Breast epithelium (tissue), 4 donors: ENCODE measurements at regions not wholly inside any gene's neighbourhood (a gene's known extent, or its start where the extent isn't known, plus 50 kb on each side); places are given as distances from the start of the nearest gene placed in this dataset.

Source experiments
- DNase-seq, 2 donors: peaks; one replicate each; pipeline ENCODE4 v3.0.0-alpha.2; 2019; ENCODE audit warnings: low spot score in 2 of 2
- H3K27ac ChIP-seq, 2 donors: fragments of 200-600 bp; sonication (generic) in 1 of 2; one replicate each; pipeline ENCODE4 v1.5.1; 2016 to 2019; ENCODE audit warnings: mild to moderate bottlenecking in 1 of 2
- H3K27me3 ChIP-seq, 2 donors: fragments of 200-600 bp; sonication (generic) in 1 of 2; one replicate each; pipeline versions ENCODE4 v1.5.1 to v1.6.0; 2017 to 2019; ENCODE audit warnings: control low read depth in 1 of 2, mild to moderate bottlenecking in 1 of 2
- H3K36me3 ChIP-seq: fragments of 200-600 bp; one replicate; pipeline ENCODE4 v1.5.1; 2019
- H3K4me1 ChIP-seq, 2 donors: fragments of 200-600 bp; sonication (generic); one replicate each; pipeline ENCODE4 v1.5.1; 2016 to 2019; ENCODE audit warnings: control low read depth in 1 of 2
- H3K4me3 ChIP-seq, 3 donors: fragments of 200-600 bp; sonication (generic); 1 replicate in 2 of 3; 2 replicates in 1 of 3; pipeline ENCODE4 v1.5.1; 2016 to 2019; ENCODE audit warnings: mild to moderate bottlenecking in 3 of 3, moderate library complexity in 2 of 3
- H3K9me3 ChIP-seq, 2 donors: fragments of 200-600 bp; sonication (generic) in 1 of 2; one replicate each; pipeline ENCODE4 v1.5.1; 2016 to 2019; ENCODE audit warnings: control low read depth in 1 of 2
- CTCF ChIP-seq, 3 donors: fragments of 450-650 bp; IDR thresholded peaks; one replicate each; pipeline ENCODE4 v1.5.1; 2016 to 2017; ENCODE audit warnings: antibody characterized with exemption in 3 of 3, mild to moderate bottlenecking in 3 of 3, moderate library complexity in 3 of 3
- POLR2A ChIP-seq: fragments of 450-650 bp; IDR thresholded peaks from one replicate; pipeline ENCODE4 v1.6.1; 2016; ENCODE audit warnings: antibody characterized with exemption, mild to moderate bottlenecking, moderate library complexity
- POLR2AphosphoS5 ChIP-seq, 3 donors: sonication (generic); formaldehyde crosslinking; IDR thresholded peaks; one replicate each; pipeline ENCODE4 v1.6.1; 2017; ENCODE audit warnings: antibody characterized with exemption in 3 of 3
- intact Hi-C: fragments of 100-400 bp; cut with DNase I; formaldehyde crosslinking; loops from one replicate; pipeline ENCODE4 v1.15.1; 2023; ENCODE audit warnings: low total_unique reads

DNA sequence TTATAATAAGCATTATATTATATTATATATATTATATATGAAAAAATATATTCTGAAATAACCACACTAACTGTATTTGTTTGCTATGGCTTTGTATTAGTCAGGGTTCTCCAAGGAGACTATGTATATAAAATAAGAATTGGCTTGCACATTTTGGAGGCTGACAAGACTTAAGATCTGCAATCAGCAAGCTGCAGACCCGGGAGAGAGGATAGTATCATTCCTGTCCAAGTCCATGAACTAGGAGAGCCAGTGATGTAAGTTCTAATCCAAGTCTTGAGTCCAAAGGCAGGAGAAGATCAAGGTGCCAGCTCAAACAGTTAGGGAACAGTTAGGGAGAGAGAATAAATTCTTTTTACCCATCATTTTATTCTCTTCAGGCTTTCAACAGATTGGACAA is 639.5 kb downstream of the PLPP3 start:
- Histone ChIP-seq H3K9me3 (no peaks in the 10 kb centered on the region), H3K36me3 (no peaks in the 10 kb centered on the region), H3K4me3 (no peak overlapping the region), H3K27ac (no peak overlapping the region), H3K4me1 (no peaks in the 10 kb centered on the region), H3K27me3 (no peaks in the 10 kb centered on the region)
- intact Hi-C loops = no loop called here
- no peak for DNase-seq
- TF ChIP-seq CTCF (IDR thresholded peaks at IDR 0.05) (no peak), POLR2A (no peak)

GRCh38 chr1:55938861-55939260 is 640.5 kb downstream of the PLPP3 start:
- TF ChIP-seq POLR2A (no peak), POLR2AphosphoS5 (IDR thresholded peaks at IDR 0.05) (no peak), CTCF (IDR thresholded peaks at IDR 0.05) (no peak)
- Histone ChIP-seq H3K9me3 (no peaks in the 10 kb centered on the region), H3K4me3 (no peak overlapping the region), H3K4me1 (no peaks in the 10 kb centered on the region), H3K27me3 (no peaks in the 10 kb centered on the region), H3K36me3 (no peaks in the 10 kb centered on the region), H3K27ac (no peak overlapping the region)
- DNase-seq = no peak
- intact Hi-C loops = no loop called here

DNA sequence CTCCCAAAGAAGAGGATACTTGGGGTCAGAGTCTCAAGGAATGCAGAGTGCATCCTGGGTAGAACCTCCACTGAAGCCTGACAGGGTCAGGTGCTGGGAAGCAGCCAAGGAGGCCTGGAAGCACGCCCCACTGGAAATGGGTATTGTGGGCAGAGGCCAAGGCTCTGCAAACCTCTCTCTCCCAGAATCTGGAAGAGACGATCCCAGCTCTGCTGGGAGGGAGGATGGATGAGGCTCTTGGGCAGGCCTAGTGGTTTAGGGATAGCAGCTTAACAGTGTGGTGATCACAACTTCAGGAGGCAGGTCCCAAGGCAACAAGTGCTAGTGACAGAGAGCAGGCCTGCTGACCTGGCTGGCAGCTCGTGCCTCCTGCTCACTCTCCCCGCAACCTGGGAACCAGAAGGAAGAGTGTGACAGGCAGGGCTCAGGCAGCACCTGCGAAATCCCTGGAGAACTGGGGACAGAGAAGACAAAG is 641.0 kb downstream of the PLPP3 start:
- Histone ChIP-seq H3K4me1 (no peaks in the 10 kb centered on the region), H3K27ac (no peak overlapping the region), H3K36me3 (no peaks in the 10 kb centered on the region), H3K4me3 (no peak overlapping the region), H3K9me3 (no peaks in the 10 kb centered on the region), H3K27me3 (no peaks in the 10 kb centered on the region)
- intact Hi-C loops = no loop called here
- no peak for DNase-seq
- no peak for TF ChIP-seq POLR2A
- TF ChIP-seq POLR2AphosphoS5 (IDR thresholded peaks at IDR 0.05) = no peak
- no peak for TF ChIP-seq CTCF (IDR thresholded peaks at IDR 0.05)

GRCh38 chr1:55937840-55938375 is 641.5 kb downstream of the PLPP3 start:
- no peak for DNase-seq
- no peaks in the 10 kb centered on the region for H3K27me3 ChIP-seq
- H3K4me1 ChIP-seq = no peaks in the 10 kb centered on the region
- H3K9me3 ChIP-seq = no peaks in the 10 kb centered on the region
- TF ChIP-seq POLR2A (no peak), CTCF (IDR thresholded peaks at IDR 0.05) (no peak), POLR2AphosphoS5 (IDR thresholded peaks at IDR 0.05) (no peak)
- intact Hi-C loops = no loop called here
- no peaks in the 10 kb centered on the region for H3K36me3 ChIP-seq
- no peak overlapping the region for H3K4me3 ChIP-seq
- no peak overlapping the region for H3K27ac ChIP-seq

DNA sequence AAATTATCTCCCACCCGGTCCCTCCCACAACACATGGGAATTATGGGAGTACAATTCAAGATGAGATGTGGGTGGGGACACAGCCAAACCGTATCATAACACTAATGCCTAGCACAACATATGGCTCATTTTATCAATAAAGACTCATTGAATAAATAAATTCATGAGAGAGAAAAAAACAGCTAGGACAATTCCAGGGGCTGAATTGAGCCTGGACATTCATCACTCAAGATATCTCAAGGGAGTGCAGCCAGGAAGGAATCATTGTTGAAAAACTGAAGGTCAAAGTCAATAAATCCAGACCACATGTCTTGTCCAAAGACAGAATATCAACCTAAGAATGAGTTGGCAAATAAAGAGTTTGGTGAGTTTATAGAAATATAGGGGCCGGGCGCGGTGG is 644.1 kb downstream of the PLPP3 start:
- Histone ChIP-seq H3K4me1 (no peaks in the 10 kb centered on the region), H3K4me3 (no peak overlapping the region), H3K36me3 (no peaks in the 10 kb centered on the region), H3K9me3 (no peaks in the 10 kb centered on the region), H3K27ac (no peak overlapping the region), H3K27me3 (no peaks in the 10 kb centered on the region)
- DNase-seq = no peak
- TF ChIP-seq POLR2AphosphoS5 (IDR thresholded peaks at IDR 0.05) (no peak), POLR2A (no peak), CTCF (IDR thresholded peaks at IDR 0.05) (no peak)
- intact Hi-C loops = no loop called here
